Testis (tissue), 2 donors: ENCODE measurements at regions not wholly inside any gene's neighbourhood (a gene's known extent, or its start where the extent isn't known, plus 50 kb on each side); places are given as distances from the start of the nearest gene placed in this dataset.

Source experiments
- DNase-seq: peaks from one replicate; pipeline ENCODE4 v3.0.0-alpha.2; 2019
- H3K27ac ChIP-seq, 2 donors: fragments of 200-600 bp; sonication (generic); one replicate each; pipeline ENCODE4 v1.5.1; 2019
- H3K27me3 ChIP-seq: fragments of 200-600 bp; sonication (generic); one replicate; pipeline ENCODE4 v1.5.1; 2019
- H3K36me3 ChIP-seq: fragments of 200-600 bp; sonication (generic); one replicate; pipeline ENCODE4 v1.5.1; 2017; ENCODE audit warnings: low read depth; ENCODE audit errors: missing control alignments
- H3K4me1 ChIP-seq: fragments of 200-600 bp; sonication (generic); one replicate; pipeline ENCODE4 v1.5.1; 2019
- H3K4me3 ChIP-seq, 2 donors: fragments of 200-600 bp; sonication (generic); one replicate each; pipeline ENCODE4 v1.5.1; 2017 to 2019
- H3K9me3 ChIP-seq: fragments of 200-600 bp; sonication (generic); one replicate; pipeline ENCODE4 v1.5.1; 2017
- POLR2A ChIP-seq: fragments of 450-650 bp; IDR thresholded peaks from one replicate; pipeline ENCODE4 v1.6.1; 2017; ENCODE audit warnings: antibody characterized with exemption, mild to moderate bottlenecking, moderate library complexity
- WGBS, 2 donors: methylation state at CpG; one replicate each; pipeline ENCODE4 v1.1.5; 2018; 5-methylcytosine and 5-hydroxymethylcytosine counted together
- intact Hi-C: fragments of 100-400 bp; cut with DNase I; formaldehyde crosslinking; loops from one replicate; pipeline ENCODE4 v1.15.1; 2023; ENCODE audit warnings: low total_unique reads
- TF ChIP-seq, protein P1 (sequence below), 3 experiments: fragments of 450-650 bp in 2 of 3; fragments of 200-600 bp in 1 of 3; sonication (generic) in 1 of 3; IDR thresholded peaks; one replicate each; pipeline ENCODE4 v1.5.1; 2016 to 2019; ENCODE audit warnings: antibody characterized with exemption in 3 of 3, mild to moderate bottlenecking in 2 of 3, moderate library complexity in 1 of 3

- no peaks in the 10 kb centered on the region for H3K4me1 ChIP-seq
- H3K27me3 ChIP-seq, result no peaks in the 10 kb centered on the region
- DNase-seq, result no peak
- no peaks in the 10 kb centered on the region for H3K9me3 ChIP-seq
- TF ChIP-seq POLR2A, result no peak
- TF ChIP-seq, protein P1, sequence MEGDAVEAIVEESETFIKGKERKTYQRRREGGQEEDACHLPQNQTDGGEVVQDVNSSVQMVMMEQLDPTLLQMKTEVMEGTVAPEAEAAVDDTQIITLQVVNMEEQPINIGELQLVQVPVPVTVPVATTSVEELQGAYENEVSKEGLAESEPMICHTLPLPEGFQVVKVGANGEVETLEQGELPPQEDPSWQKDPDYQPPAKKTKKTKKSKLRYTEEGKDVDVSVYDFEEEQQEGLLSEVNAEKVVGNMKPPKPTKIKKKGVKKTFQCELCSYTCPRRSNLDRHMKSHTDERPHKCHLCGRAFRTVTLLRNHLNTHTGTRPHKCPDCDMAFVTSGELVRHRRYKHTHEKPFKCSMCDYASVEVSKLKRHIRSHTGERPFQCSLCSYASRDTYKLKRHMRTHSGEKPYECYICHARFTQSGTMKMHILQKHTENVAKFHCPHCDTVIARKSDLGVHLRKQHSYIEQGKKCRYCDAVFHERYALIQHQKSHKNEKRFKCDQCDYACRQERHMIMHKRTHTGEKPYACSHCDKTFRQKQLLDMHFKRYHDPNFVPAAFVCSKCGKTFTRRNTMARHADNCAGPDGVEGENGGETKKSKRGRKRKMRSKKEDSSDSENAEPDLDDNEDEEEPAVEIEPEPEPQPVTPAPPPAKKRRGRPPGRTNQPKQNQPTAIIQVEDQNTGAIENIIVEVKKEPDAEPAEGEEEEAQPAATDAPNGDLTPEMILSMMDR (IDR thresholded peaks at IDR 0.05), result no peak
- H3K36me3 ChIP-seq, result no peaks in the 10 kb centered on the region
- no peak overlapping the region for H3K27ac ChIP-seq
- 78 to 81% methylated on average over 6 to 7 of the region's 7 CpGs for WGBS, 2 donors
- no peak overlapping the region for H3K4me3 ChIP-seq
- intact Hi-C loops, result no loop called here
Observed at GRCh38 chrY:7339391-7340087, 428.0 kb upstream of the AMELY start.

DNA sequence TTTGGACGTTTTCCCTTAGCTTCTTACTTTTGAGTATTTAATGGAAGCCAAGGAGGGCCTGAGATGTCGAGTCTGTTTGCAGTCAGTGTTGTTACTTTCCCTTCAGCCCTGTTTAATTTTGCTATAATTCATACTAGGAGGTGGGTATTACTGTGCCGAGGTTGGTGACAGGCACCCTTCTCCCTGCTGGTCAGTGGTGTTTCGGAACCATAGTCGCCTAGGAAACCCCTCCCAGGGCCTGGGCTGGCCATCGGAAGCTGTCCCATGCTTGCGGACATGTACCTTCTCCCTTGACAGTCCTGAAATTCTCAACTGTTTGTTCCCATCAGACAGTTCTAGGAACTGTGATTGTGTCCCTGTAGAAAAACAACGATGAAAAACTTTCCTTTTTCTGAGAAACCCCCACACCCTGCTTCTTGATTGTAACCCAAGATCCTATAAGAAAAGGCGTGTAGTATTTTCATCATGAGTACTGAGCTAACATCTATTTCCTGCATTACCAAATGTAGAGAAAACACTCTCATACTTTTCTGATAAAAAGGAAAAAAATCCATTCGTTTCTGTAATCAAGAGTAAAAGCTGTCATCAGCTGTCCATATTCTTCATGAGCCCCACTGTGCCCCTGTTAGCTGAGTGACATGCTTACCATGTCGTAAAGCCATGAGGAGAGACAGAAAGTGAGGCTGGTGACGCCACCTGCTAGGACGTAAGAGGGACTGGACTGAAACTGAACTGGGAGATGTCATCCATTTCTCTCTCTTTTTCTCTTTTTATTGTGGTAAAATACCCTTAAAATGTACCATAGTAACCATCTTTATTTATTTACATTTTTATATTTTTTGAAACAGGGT is 424.7 kb upstream of the AMELY start:
- Histone ChIP-seq H3K9me3 (no peaks in the 10 kb centered on the region), H3K4me1 (no peaks in the 10 kb centered on the region), H3K36me3 (no peaks in the 10 kb centered on the region), H3K4me3 (no peak overlapping the region), H3K27ac (no peak overlapping the region), H3K27me3 (no peaks in the 10 kb centered on the region)
- TF ChIP-seq, protein P1 (IDR thresholded peaks at IDR 0.05), result no peak
- TF ChIP-seq POLR2A, result no peak
- WGBS, 2 donors, result 89 to 94% methylated on average over 13 of the region's 13 CpGs
- no peak for DNase-seq
- intact Hi-C loops, result no loop called here

DNA sequence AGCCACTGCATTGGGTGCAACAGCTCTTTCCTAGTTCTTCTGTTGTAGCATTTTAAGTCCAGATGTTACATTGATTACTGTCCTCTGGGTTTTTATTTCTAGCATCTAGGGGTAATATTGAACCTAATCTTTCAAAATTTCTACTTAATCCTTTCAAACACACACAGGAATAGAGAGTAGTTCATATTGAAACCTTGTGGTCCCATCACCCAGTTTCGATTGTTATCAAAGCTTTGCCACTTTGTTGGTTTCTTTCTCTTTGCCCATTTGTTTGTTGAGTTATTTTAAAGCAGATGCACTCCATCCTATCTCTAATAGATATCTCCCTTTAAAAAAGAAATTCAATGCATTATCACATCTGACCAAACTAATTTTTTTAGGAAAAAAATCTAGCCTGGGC is 422.9 kb upstream of the AMELY start:
- H3K9me3 ChIP-seq, result no peaks in the 10 kb centered on the region
- no peaks in the 10 kb centered on the region for H3K36me3 ChIP-seq
- H3K4me1 ChIP-seq, result no peaks in the 10 kb centered on the region
- H3K27ac ChIP-seq, result no peak overlapping the region
- no peak overlapping the region for H3K4me3 ChIP-seq
- 92% methylated on average over 1 of the region's 1 CpG for WGBS, 2 donors
- TF ChIP-seq, protein P1 (IDR thresholded peaks at IDR 0.05), result no peak
- TF ChIP-seq POLR2A, result no peak
- no peaks in the 10 kb centered on the region for H3K27me3 ChIP-seq
- intact Hi-C loops, result no loop called here
- DNase-seq, result no peak

- Histone ChIP-seq H3K27ac (no peak overlapping the region), H3K4me1 (no peaks in the 10 kb centered on the region), H3K36me3 (no peaks in the 10 kb centered on the region), H3K4me3 (no peak overlapping the region), H3K27me3 (no peaks in the 10 kb centered on the region), H3K9me3 (no peaks in the 10 kb centered on the region)
- intact Hi-C loops, result no loop called here
- 84 to 86% methylated on average over 8 to 9 of the region's 9 CpGs for WGBS, 2 donors
- TF ChIP-seq, protein P1 (IDR thresholded peaks at IDR 0.05), result no peak
- no peak for TF ChIP-seq POLR2A
- no peak for DNase-seq
Observed at GRCh38 chrY:7326296-7327246, 415.0 kb upstream of the AMELY start.
